C4-2B (cell line): ENCODE measurements at regions not wholly inside any gene's neighbourhood (a gene's known extent, or its start where the extent isn't known, plus 50 kb on each side); places are given as distances from the start of the nearest gene placed in this dataset.

Source experiments
- ZFX ChIP-seq: fragments of 450-650 bp; IDR thresholded peaks from 2 replicates; pipeline ENCODE4 v1.6.1; 2017
- TF ChIP-seq, protein P1 (sequence below): fragments of 450-650 bp; conservative IDR thresholded peaks from 2 replicates; pipeline ENCODE4 v1.5.1; 2017; ENCODE audit warnings: mild to moderate bottlenecking

DNA sequence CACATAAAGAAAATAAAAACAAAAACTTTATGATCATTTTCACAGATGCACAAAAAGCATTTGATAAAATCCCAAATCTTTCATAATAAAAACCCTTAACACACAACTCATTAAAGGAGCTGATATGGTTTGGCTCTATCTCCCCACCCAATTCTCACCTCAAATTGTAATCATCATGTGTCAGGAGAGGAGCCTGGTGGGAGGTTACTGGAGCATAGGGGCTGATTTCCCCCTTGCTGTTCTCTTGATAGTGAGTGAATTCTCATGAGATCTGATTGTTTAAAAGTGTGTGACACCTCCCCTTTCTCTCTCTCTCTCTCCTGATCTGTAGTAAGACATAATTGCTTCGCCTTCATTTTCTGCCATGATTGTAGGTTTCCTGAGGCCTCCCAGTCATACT, 790.7 kb downstream of the C12orf50 start:
- TF ChIP-seq, protein P1, sequence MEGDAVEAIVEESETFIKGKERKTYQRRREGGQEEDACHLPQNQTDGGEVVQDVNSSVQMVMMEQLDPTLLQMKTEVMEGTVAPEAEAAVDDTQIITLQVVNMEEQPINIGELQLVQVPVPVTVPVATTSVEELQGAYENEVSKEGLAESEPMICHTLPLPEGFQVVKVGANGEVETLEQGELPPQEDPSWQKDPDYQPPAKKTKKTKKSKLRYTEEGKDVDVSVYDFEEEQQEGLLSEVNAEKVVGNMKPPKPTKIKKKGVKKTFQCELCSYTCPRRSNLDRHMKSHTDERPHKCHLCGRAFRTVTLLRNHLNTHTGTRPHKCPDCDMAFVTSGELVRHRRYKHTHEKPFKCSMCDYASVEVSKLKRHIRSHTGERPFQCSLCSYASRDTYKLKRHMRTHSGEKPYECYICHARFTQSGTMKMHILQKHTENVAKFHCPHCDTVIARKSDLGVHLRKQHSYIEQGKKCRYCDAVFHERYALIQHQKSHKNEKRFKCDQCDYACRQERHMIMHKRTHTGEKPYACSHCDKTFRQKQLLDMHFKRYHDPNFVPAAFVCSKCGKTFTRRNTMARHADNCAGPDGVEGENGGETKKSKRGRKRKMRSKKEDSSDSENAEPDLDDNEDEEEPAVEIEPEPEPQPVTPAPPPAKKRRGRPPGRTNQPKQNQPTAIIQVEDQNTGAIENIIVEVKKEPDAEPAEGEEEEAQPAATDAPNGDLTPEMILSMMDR = no peak
- TF ChIP-seq ZFX = no peak
